GM23338 (cell line): ENCODE measurements at regions not wholly inside any gene's neighbourhood (a gene's known extent, or its start where the extent isn't known, plus 50 kb on each side); places are given as distances from the start of the nearest gene placed in this dataset.

Experiments
- ATAC-seq: fragments of 200-7000 bp; cut with Tn5 transposase; 3 replicates; pipeline ENCODE4 v1.9.1; 2020
- DNase-seq: peaks from one replicate; pipeline ENCODE4 v3.0.0-alpha.2; 2015; ENCODE audit warnings: low spot score
- H2AFZ ChIP-seq: fragments of 200-600 bp; sonication (generic); 2 replicates; pipeline ENCODE4 v1.8.0; 2016; ENCODE audit warnings: antibody characterized with exemption, mild to moderate bottlenecking, moderate library complexity
- H3F3A ChIP-seq: fragments of 200-600 bp; sonication (generic); replicated peaks from 2 replicates; pipeline ENCODE4 v1.8.0; 2017; ENCODE audit warnings: antibody characterized with exemption, mixed run types, low read depth
- H3K27ac ChIP-seq: fragments of 200-600 bp; sonication (generic); 2 replicates; pipeline ENCODE4 v1.6.1; 2016; ENCODE audit warnings: low read depth
- H3K27me3 ChIP-seq: fragments of 200-600 bp; sonication (generic); 2 replicates; pipeline ENCODE4 v1.8.0; 2016; ENCODE audit warnings: mild to moderate bottlenecking, mixed run types, moderate library complexity; ENCODE audit not compliant: insufficient read depth
- H3K36me3 ChIP-seq: fragments of 200-600 bp; sonication (generic); 2 replicates; pipeline ENCODE4 v1.8.0; 2016; ENCODE audit warnings: mild to moderate bottlenecking; ENCODE audit not compliant: insufficient read depth
- H3K4me1 ChIP-seq: fragments of 200-600 bp; sonication (generic); 2 replicates; pipeline ENCODE4 v1.8.0; 2016; ENCODE audit warnings: mild to moderate bottlenecking, moderate library complexity; ENCODE audit not compliant: insufficient read depth
- H3K4me2 ChIP-seq: fragments of 200-600 bp; sonication (generic); 2 replicates; pipeline ENCODE4 v1.7.1; 2017; ENCODE audit warnings: mixed run types
- H3K4me3 ChIP-seq: fragments of 200-600 bp; sonication (generic); 2 replicates; pipeline ENCODE4 v1.6.1; 2016; ENCODE audit warnings: mixed run types
- H3K79me2 ChIP-seq: fragments of 200-600 bp; sonication (generic); replicated peaks from 2 replicates; pipeline ENCODE4 v1.8.0; 2017; ENCODE audit warnings: mild to moderate bottlenecking; ENCODE audit not compliant: insufficient read depth
- H3K9me2 ChIP-seq: fragments of 200-600 bp; sonication (generic); 2 replicates; pipeline ENCODE4 v1.8.0; 2017; ENCODE audit not compliant: insufficient read depth
- H4K20me1 ChIP-seq: fragments of 200-600 bp; sonication (generic); replicated peaks from 2 replicates; pipeline ENCODE4 v1.8.0; 2017; ENCODE audit warnings: mild to moderate bottlenecking; ENCODE audit not compliant: insufficient read depth
- H3K27ac Mint-ChIP-seq: 2 replicates; pipeline ENCODE4 v1.8.0; 2020; ENCODE audit warnings: inconsistent platforms, mild to moderate bottlenecking, moderate library complexity, mixed read lengths
- H3K27me3 Mint-ChIP-seq: 3 replicates; pipeline ENCODE4 v1.8.0; 2022; ENCODE audit warnings: low read depth, mild to moderate bottlenecking, moderate library complexity, mixed read lengths, inconsistent platforms; ENCODE audit not compliant: insufficient read depth, poor library complexity
- H3K36me3 Mint-ChIP-seq: 3 replicates; pipeline ENCODE4 v1.8.0; 2021; ENCODE audit warnings: low read depth, mild to moderate bottlenecking, inconsistent platforms, moderate library complexity, mixed read lengths
- H3K4me1 Mint-ChIP-seq: 3 replicates; pipeline ENCODE4 v1.8.0; 2020; ENCODE audit warnings: mild to moderate bottlenecking, inconsistent platforms, mixed read lengths
- H3K4me3 Mint-ChIP-seq: 3 replicates; pipeline ENCODE4 v1.8.0; 2021; ENCODE audit warnings: moderate library complexity, mild to moderate bottlenecking, inconsistent platforms, mixed read lengths
- H3K9me3 Mint-ChIP-seq: 3 replicates; pipeline ENCODE4 v1.8.0; 2020; ENCODE audit warnings: moderate library complexity, mild to moderate bottlenecking, inconsistent platforms, mixed read lengths
- CREB1 ChIP-seq: fragments of 250-450 bp; sonication (Bioruptor Pico); IDR thresholded peaks from 2 replicates; pipeline ENCODE4 v1.5.0; 2020; ENCODE audit warnings: low read depth, mild to moderate bottlenecking, moderate library complexity
- CTCF ChIP-seq, 2 experiments: fragments of 200-600 bp in 1 of 2; sonication (generic) in 1 of 2; conservative IDR thresholded peaks; 2 replicates each; pipeline versions ENCODE4 v1.5.1 to v1.6.1; 2016 to 2017; ENCODE audit warnings: antibody characterized with exemption in 2 of 2, low read depth in 2 of 2, mild to moderate bottlenecking in 2 of 2, moderate library complexity in 1 of 2
- ETS1 ChIP-seq: IDR thresholded peaks from 2 replicates; pipeline ENCODE4 v1.6.1; 2016; ENCODE audit warnings: antibody characterized with exemption
- EZH2 ChIP-seq: fragments of 200-600 bp; sonication (generic); IDR thresholded peaks from one replicate; pipeline ENCODE4 v1.8.0; 2017; ENCODE audit warnings: antibody characterized with exemption, mild to moderate bottlenecking, low read depth; ENCODE audit not compliant: unreplicated experiment
- EZH2phosphoT487 ChIP-seq: fragments of 200-600 bp; sonication (generic); IDR thresholded peaks from one replicate; pipeline ENCODE4 v1.8.1; 2018; ENCODE audit warnings: antibody characterized with exemption; ENCODE audit not compliant: unreplicated experiment
- JUNB ChIP-seq: IDR thresholded peaks from one replicate; pipeline ENCODE4 v1.6.1; 2016; ENCODE audit warnings: antibody characterized with exemption; ENCODE audit not compliant: unreplicated experiment
- NANOG ChIP-seq: IDR thresholded peaks from 2 replicates; pipeline ENCODE4 v1.6.1; 2016; ENCODE audit warnings: antibody characterized with exemption, borderline replicate concordance
- POLR2AphosphoS5 ChIP-seq: IDR thresholded peaks from 2 replicates; pipeline ENCODE4 v1.6.1; 2016; ENCODE audit warnings: antibody characterized with exemption, low read depth
- REST ChIP-seq: IDR thresholded peaks from one replicate; pipeline ENCODE4 v1.6.1; 2018; ENCODE audit warnings: antibody characterized with exemption; ENCODE audit not compliant: unreplicated experiment
- STAT1 ChIP-seq: IDR thresholded peaks from one replicate; pipeline ENCODE4 v1.6.1; 2016; ENCODE audit warnings: antibody characterized with exemption; ENCODE audit not compliant: unreplicated experiment
- ZNF114 ChIP-seq: fragments of 250-450 bp; sonication (Bioruptor Pico); IDR thresholded peaks from 2 replicates; pipeline ENCODE4 v1.5.0; 2020; ENCODE audit warnings: mild to moderate bottlenecking, moderate library complexity
- ZNF331 ChIP-seq: fragments of 250-450 bp; sonication (Bioruptor Pico); IDR thresholded peaks from 2 replicates; pipeline ENCODE4 v1.5.0; 2020; ENCODE audit warnings: low read depth, mild to moderate bottlenecking, moderate library complexity
- ZNF462 ChIP-seq: fragments of 250-450 bp; sonication (Bioruptor Pico); IDR thresholded peaks from 2 replicates; pipeline ENCODE4 v1.5.0; 2020; ENCODE audit warnings: mild to moderate bottlenecking, moderate library complexity

GRCh38 chr2:76194031-76194775 is 483.5 kb upstream of the GCFC2 start:
- Histone ChIP-seq H3K36me3 (no peaks in the 10 kb centered on the region), H3K4me3 (no peak overlapping the region), H4K20me1 (no peaks in the 10 kb centered on the region), H3K4me2 (no peak overlapping the region), H2AFZ (no peak overlapping the region), H3F3A (no peaks in the 10 kb centered on the region), H3K4me1 (no peaks in the 10 kb centered on the region), H3K27ac (no peak overlapping the region), H3K27me3 (no peaks in the 10 kb centered on the region), H3K9me2 (no peaks in the 10 kb centered on the region), H3K79me2 (no peaks in the 10 kb centered on the region)
- no peaks in the 10 kb centered on the region for H3K9me3 Mint-ChIP-seq
- no peak overlapping the region for H3K4me3 Mint-ChIP-seq
- H3K27ac Mint-ChIP-seq, result no peak overlapping the region; the same call in 1 of the 2 replicates
- H3K36me3 Mint-ChIP-seq, result no peaks in the 10 kb centered on the region
- H3K4me1 Mint-ChIP-seq, result peaks cover 3% of the 10 kb centered on the region; the same call in 2 of the 3 replicates
- peaks cover 4% of the 10 kb centered on the region for H3K27me3 Mint-ChIP-seq
- no peak for TF ChIP-seq POLR2AphosphoS5
- no peak for TF ChIP-seq EZH2
- TF ChIP-seq CREB1 (CRISPR knock-in tag), result no peak
- TF ChIP-seq REST, result no peak
- no peak for TF ChIP-seq NANOG
- TF ChIP-seq ETS1, result no peak
- no peak for TF ChIP-seq CTCF (conservative IDR thresholded peaks at IDR 0.05; ENCODE audit: low read depth in 2 of 2)
- no peak for TF ChIP-seq EZH2phosphoT487
- no peak for TF ChIP-seq STAT1
- no peak for TF ChIP-seq ZNF331
- TF ChIP-seq ZNF114 (CRISPR knock-in tag), result no peak
- TF ChIP-seq JUNB, result no peak
- TF ChIP-seq ZNF462 (CRISPR knock-in tag), result no peak
- ATAC-seq, result no peak
- DNase-seq, result no peak
